ENCODE measurements at regions not wholly inside any gene's neighbourhood (a gene's known extent, or its start where the extent isn't known, plus 50 kb on each side); places are given as distances from the start of the nearest gene placed in this dataset.

DNA sequence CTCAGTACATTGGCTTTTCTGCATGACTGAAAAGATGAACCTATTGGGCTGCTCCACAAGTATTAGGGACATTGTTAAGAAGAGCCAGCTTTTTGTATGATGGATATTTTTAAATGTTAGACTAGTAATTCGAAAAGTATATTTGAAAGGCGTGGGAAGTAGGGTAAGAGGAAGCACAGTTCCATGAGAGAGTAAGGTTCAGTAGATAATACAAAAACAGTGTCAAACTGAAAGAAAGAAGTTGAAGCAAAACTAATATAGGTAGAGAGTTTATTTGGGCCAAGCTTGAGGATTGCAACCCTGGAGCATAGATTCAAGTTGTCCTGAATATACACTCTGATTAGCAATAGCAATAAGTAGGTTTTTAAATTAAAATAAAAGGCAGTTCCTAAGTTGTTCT, 193.9 kb downstream of the RASSF9 start:
- no peak for DNase-seq

DNA sequence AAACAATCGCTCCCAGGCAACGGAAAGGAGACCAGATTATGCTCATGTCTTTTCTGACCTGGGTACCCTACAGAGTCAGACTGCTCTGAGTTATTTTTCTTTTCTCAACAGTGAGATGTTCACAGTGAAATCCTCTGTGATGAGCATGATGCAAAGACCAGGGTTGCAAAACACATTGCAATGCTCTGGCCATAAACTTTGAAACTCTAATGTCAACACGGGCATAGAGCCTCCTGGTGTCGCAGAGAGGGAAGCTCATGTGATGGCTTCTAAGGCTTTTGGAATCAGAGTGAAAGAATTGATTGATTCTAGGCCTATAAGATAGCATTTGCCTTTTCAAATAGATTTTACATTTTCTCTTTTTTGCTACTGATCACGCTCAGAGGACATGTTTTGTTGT, 193.4 kb downstream of the RASSF9 start:
- DNase-seq: peak; percentile 63

DNA sequence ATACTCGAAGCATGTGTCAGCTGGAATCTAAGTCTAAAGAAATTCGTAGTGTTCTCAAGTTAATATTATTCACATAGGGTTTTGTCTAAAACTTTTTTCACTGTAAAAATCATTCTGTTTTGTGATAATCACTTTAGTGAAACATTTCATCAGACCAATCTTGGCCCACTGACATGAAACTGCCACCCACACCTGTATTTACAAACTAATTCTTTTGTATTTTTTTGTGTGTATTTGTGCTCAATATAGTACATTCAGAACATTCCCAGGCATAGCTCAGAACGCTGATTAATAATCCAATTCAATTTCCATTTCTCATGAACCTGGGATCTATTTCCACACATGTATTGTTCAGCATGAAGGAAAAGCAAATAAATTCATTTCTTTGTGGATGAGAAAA, 191.7 kb downstream of the RASSF9 start:
- DNase-seq: peak; percentile 26

DNA sequence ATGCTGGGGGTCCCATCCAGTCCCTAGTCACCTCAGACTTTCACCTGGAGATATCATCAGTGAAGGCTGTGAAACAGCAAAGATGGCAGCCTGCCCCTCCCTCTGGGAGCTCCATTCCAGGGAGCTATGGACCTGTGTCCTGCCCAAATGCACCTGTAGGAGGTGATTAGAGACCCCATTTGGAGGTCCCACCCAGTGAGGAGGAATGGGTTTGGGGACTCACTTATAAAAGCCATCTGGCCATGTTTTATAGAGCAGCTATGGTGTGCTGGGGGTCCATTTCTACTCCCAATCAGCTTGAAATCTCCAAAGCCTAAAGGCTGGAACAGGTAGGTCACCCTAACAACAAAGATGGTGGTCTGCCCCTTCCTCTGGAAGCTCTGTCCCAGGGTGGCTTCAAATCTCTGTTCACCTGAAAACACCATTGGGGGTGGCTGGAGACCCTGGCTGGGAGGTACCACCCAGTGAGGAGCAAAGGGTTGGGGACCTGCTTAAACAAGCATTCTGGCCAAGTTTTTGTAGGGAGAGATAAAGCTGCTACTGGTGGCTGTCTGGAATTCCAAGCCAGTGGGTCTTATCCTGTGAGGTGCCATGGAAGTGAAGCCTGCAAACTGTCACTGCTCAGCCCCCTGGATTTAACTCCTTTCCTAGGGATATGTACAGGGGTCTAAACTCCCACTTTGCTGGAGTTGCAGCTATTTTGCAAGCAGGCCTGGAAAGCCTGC, 182.3 kb downstream of the RASSF9 start:
- no peak for DNase-seq

DNA sequence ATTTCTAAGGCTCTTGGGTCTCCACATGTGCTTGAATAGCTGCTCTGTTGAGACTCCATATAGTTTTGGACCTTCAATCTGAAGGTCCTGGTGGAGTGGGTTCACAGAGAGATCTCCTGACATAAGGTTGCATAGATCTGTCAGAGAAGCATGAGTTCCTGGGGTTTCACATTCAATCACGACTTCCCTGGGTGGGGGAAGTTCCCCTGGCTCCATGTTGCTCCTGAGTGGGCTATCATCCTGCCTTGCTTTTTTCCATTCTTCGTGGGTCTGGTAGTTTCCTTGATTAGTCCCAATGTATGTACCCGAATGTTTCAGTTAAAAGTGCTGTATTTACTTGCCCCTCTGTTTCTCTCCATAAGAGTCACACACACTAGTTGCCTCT, 181.8 kb downstream of the RASSF9 start:
- DNase-seq: no peak

DNA sequence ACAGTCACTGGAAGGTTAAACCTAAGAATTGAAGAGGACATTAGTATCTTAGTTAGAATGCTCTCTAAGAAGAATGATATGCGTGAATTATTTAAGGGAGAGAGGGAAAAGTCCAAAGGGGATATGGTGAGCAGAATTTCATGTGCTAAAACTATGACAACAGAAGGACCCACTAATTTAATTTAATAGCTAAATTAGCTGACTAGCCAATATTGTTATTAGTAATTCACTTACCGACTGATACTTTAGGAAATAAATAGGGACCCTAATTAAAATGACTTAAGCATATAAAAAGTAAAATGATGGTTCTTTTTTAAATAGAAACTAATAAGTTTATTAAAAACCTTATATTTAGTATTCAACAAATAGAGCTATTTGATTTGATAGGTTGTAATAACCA, 179.6 kb downstream of the RASSF9 start:
- DNase-seq: no peak

DNA sequence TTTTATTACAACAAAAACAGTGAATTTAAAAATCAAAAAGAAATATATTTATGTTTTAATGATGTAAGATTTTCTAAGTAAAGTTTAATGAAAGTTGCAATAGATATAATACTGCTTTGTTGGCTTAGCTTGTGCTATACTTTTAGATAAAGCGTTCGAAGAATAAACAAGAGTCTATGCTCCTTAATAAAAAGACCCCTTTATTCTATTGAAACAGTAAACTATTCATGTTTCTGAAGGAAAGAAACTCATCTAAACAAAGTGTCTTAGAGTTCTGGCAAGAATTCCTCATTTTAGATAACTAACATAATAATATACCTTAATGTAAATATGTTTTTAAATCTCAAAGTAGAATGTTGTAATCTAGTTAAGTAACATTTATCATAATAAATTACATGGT, 179.0 kb downstream of the RASSF9 start:
- DNase-seq: no peak

DNA sequence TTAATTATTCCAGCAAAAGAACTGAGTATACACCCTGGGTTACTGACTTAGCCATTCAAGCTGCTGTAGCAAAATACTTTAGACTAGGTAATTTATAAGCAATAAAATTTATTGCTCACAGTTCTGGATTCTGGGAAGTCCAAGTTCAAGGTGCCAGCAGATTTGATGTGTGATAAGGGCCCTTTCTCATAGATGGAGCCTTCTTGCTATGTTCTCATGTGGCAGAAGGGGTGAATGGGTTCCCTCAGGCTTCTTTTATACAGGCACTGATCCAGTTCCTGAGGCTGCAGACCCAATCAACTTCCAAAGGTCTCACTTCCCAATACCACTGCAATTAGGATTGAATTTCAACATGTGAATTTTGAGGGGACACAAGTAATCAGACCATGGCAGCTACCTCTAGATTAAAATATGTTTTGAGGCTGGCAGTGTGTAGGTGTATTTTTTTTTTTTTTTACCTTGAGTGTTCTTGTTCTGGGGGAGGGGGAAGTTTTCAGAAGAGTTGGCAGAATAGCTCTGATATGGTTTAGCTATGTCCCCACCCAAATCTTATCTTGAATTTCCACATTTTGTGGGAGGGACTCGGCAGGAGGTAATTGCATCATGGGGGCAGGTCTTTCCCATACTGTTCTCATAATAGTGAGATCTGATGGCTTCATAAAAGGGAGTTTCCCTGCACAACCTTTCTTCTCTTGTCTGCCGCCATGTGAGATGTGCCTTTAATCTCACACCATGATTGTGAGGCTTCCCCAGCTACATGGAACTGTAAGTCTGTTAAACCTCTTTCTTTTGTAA, 178.2 kb downstream of the RASSF9 start:
- DNase-seq: no peak

DNA sequence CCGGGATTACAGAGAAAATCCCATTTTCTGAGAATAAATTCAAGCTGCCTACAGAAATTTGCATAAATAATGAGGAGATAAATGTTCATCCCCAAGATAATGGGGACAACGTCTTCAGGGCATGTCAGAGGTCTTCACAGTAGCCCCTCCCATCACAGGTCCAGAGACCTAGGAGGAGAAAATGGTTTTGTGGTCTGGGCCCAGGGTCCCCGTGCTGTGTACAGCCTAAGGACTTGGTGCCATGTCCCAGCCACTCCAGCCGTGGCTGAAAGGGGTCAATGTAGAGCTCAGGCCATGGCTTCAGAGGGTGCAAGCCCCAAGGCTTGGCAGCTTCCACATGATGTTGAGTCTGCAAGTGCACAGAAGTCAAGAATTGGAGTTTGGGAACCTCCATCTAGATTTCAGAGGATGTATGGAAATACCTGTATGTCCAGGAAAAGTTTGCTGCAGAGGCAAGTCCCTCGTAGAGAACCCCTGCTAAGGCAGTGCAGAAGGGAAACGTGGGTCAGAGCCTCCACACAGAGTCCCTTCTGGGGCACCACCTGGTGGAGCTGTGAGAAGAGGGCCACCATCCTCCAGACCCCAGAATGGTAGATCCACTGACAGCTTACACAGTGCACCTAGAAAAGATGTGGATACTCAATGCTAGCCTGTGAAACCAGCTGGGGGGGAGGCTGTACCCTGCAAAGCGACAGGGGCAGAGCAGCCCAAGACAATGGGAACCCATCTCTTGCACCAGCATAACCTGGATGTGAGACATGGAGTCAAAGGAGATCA, 176.3 kb downstream of the RASSF9 start:
- no peak for DNase-seq

DNA sequence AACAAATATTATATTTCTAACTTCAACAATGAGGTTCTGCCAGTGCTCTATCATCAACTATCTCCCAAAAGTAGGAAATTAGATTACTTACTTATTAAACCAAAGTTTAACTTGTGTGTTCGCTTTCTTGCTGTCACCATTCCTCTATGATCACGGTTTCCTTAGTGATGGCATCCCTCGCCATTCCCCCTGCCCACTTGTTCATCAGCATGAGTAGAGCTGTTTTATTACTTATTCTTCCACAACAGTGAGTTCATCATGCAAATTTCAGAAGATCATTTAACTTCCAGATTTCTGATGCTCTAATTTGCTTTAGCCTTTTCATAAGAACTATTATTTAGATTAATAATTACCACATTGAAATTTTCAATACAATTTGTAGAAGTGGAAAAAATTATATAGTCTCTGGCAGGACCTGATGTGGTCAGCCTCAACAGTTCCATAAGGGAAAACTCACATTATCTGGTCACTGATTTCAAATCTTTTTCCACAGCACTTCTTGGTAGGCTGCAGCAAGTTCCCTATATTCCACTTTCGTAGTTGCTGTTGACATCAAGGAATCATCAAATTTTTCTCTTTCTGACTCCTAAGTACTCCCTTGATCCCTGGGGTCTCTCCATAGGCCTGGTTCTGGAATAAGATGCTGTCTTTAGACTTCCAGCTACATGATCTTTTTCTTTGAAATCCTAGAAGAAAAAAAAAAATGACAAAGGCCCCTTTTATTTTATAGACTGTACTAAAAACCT, 174.6 kb downstream of the RASSF9 start:
- DNase-seq: no peak

DNA sequence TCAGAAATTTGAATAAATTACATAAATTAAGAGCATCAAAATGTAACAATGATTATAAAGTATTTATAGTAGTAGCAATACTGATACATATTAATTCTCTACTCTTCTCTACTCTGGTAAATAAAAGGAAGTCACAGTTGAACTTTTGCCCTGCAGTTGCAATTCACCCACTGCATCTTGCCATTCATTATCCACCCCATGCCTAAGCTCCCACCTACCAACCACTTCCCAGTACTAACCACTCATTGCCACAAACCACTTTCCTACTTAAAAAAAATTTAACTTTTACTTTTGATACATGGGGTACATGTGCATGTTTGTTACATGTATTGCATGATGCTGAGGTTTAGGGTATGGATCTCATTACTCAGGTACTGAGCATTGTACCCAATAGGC, 174.0 kb downstream of the RASSF9 start:
- no peak for DNase-seq

DNA sequence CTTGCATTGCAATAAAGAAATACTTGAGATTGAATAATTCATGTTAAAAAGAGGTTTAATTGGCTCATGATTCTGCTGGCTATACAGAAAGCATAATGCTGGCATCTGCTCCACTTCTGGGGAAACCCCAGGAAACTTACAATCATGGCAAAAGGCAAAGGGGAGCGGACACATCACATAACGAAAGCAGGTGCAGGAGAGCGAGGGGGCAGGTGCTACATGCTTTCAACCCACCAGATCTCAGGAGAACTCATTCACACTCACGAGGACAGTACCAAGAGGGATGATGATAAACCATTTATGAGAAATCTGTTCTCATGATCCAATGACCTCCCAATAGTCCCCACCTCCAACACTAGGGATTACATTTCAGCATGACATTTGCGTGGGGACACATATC, 172.6 kb downstream of the RASSF9 start:
- no peak for DNase-seq

DNA sequence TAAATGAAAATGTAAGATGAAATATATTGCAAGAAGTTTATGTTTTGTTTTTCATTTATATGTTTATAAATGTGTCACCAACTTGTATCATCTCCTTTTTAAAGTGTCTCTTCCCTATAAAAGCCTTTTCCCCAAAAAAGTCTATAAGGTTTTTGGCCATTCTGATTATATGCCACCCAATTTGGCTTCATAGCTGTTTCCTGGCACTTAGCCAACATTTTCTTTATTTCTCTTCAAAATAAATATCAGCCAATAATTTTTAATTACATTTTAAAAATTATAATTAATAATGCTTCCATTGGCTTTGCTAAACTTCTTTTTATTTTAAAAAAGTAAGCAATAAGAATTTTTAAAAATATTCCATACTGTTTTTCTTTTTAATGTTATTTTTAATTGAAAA, 171.8 kb downstream of the RASSF9 start:
- DNase-seq: no peak

DNA sequence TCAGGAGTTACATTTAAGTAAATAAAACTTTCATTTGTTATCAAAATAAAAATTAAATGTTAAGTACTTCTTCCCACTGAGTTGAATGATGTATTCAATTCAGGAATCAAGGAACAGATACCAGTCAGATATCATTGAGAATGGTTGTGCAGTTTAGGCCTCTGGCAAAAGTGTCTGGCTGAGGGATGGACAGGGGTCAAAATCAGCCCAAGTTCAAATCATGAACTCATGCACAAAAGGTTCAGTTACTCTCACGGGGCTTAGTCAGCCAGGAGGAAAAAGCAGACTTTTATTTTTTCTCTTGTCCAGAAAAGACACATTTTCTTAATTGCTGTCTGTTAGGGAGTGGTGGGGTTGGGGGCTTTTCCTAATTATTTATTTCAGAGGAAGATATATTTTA, 166.3 kb downstream of the RASSF9 start:
- no peak for DNase-seq

DNA sequence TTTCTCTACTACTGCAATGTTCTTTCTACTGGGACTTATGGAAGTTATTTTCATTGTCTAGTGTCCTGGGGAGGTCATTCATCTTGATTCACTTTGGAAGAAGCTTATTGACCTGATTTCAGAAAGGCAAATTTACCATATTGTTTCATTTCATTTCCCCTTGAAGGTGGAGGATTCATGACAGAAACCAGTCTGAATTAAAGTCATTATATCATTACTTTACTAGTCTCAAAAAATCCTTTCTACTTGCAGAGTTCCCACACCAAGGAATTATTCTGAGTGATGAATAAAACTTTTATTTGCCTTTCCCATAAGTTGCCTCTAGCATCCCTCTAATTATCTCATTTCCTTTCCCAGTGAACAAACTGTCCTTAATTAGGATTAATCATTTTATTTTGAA, 163.8 kb downstream of the RASSF9 start:
- DNase-seq: no peak

DNA sequence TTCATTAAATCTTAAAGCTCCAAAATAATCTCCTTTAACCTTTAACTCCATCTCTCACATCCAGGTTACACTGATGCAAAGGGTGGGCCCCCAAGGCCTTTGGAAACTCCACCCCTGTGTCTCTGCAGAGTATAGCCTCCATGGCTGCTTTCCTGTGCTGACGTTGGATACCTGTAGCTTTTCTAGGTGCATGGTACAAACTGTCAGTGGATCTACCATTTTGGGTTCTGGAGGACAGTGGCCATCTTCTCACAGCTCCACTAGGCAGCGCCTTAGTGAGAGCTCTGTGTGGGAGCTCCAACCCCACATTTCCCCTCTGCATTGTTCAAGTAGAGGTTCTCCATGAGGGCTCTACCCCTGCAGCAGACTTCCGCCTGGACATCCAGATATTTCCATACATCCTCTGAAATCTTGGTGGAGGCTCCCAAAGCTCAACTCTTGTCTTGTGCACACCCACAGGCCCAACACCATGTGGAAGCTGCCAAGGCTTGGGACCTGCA, 162.2 kb downstream of the RASSF9 start:
- no peak for DNase-seq

DNA sequence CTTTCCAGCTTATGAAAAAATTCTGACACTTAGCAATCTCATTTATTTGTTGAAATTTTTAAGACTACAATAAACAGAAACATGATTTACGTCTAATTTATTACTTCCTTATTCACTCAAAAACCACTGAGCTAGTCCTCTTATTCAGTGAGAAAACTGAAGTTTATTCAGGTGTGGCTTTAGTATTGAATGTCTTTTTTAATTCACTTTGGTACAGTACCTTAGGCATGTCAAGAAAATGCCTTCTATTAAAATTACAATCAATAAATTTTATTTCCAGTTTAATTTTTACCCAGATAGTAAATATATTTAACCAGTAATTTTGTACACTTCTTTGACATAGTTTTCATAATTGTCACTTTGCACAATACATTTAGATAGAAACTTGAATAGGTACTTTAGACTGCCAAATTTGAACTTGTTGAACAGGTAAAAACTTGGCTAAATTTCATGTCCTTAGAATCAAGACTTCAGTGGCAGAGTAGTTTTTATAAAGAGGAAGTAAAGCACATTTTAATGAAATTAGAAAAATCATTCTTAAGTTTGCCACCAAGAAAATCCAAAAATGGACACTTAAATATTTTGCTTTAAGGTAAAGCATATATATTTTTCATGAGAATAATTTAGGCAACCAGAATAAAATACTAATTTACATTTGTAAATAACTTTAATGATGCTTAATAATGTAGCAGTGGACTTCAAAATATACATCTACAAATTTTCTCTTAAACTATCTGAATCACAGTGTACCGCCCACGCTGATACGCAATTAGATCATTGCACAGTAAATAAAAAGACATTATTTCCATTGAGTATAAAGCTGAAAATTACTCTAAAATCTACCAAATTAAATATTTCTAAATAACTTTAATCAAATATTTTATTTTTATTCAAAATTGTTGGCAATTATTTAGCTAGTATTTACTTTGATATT, 159.1 kb downstream of the RASSF9 start:
- no peak for DNase-seq

DNA sequence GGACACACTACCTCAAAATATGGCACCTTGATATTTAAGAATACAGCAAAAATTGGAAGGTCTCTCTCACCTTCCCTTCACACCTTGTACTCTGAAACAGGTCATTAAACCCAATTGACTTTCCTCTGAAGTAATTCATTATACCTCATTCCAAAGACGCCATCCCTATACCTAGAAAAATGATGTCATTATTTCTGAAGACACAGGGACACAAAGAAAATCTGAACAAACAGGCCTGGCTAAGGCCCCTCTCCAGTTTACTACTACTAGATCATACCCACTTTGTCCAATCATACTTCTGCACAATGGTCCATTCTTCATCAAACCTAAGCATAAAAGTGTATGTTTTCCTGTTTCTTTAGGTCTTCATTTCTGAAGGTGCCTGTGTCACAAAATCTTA, 156.9 kb downstream of the RASSF9 start:
- DNase-seq: no peak

DNA sequence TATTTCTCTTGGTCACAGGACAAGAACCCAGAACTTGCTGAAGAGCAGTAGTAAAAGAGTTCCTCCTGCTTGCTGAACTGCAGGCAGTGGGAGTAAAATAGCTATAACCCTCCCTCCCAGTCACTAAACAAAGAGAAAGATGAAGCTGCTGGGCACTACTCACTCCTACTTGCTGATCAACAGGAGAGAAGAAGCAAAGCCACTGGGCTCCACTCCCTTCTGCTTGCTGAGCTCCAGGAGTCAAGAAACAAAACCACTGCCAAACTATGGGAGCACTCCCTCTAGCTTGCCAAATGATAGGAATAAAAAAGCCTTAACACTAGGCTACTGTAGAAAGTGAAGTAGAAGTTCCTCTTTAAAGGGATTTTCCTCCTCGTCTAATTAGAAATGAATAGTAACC, 155.3 kb downstream of the RASSF9 start:
- DNase-seq: no peak

DNA sequence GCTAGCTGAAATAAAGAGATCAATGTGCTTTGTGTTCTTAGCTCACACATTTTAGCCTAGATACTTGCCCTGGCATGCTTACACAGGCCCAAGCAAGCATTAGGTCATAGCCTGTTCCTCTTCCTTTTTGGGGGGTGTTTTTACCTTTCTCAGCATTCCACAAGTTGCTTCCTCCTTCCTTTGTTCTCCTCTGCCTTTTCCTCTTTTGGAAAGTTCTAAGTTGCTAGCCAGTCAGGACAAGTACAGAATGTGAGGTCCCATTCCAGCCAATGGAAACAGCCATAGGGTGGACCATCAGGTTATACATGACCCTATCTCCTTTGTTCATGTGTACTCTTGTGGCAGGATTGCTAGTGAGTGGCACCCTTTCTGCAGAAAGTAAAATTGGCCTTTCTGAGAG, 154.9 kb downstream of the RASSF9 start:
- DNase-seq: no peak

DNA sequence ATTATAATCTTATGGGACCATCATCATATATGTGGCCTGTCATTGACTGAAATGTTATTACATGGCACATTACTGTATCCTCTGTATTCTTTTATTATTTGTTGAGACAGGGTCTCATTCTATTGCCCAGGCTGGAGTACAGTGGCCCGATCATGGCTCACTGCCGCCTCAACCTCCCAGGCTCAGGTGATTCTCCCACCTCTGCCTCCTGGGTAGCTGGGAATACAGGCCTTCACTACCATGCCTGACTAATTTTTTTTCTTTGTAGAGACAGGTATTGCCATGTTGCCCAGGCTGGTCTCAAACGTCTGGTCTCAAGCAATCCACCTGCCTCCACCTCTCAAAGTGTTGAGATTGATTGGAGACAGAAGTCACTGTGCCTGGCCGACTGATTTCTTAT, 153.2 kb downstream of the RASSF9 start:
- no peak for DNase-seq

DNA sequence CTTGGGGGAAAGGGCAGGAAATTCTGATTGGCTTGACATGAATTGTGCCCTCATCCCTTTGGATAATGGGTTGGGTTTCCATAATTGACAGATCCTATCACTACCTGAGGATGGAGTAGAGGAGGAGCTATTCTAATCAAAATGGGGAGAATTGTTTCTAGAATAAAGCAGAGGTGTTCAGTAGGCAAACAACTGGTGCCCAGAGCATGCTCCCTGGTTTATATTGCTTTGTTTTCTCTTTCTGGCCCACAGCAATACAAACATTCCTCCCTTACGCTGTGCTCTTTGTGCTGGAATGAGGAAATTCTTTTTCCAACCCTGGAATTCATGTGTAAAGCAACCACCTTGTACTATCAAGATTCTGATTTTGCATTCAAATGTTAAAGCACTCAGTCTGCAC, 147.4 kb downstream of the RASSF9 start:
- DNase-seq: no peak
